Upper lobe of left lung (tissue), 4 donors: ENCODE measurements at regions not wholly inside any gene's neighbourhood (a gene's known extent, or its start where the extent isn't known, plus 50 kb on each side); places are given as distances from the start of the nearest gene placed in this dataset.

ENCODE experiments used
- CTCF ChIP-seq, 6 experiments: fragments of 450-650 bp in 4 of 6; fragments of 200-600 bp in 2 of 6; sonication (generic) in 2 of 6; IDR thresholded peaks; one replicate each; pipeline ENCODE4 v1.5.1; 2016 to 2019; ENCODE audit warnings: antibody characterized with exemption in 6 of 6
- EP300 ChIP-seq, 4 donors: sonication (generic); formaldehyde crosslinking; IDR thresholded peaks; one replicate each; pipeline ENCODE4 v1.5.1; 2017; ENCODE audit warnings: antibody characterized with exemption in 4 of 4, control low read depth in 2 of 4
- POLR2A ChIP-seq, 4 donors: fragments of 450-650 bp; IDR thresholded peaks; one replicate each; pipeline ENCODE4 v1.5.1; 2016 to 2017; ENCODE audit warnings: antibody characterized with exemption in 4 of 4, mild to moderate bottlenecking in 2 of 4
- POLR2AphosphoS5 ChIP-seq, 2 donors: sonication (generic); formaldehyde crosslinking; IDR thresholded peaks; one replicate each; pipeline ENCODE4 v1.5.1; 2017; ENCODE audit warnings: antibody characterized with exemption in 2 of 2

- no peak for TF ChIP-seq CTCF (IDR thresholded peaks at IDR 0.05)
- TF ChIP-seq POLR2A (IDR thresholded peaks at IDR 0.05), result no peak
- no peak for TF ChIP-seq POLR2AphosphoS5 (IDR thresholded peaks at IDR 0.05)
- no peak for TF ChIP-seq EP300 (IDR thresholded peaks at IDR 0.05)
Measured at GRCh38 chr10:7082967-7083366, 327.9 kb downstream of the SFMBT2 start.
